Caco-2 (cell line): ENCODE measurements at regions not wholly inside any gene's neighbourhood (a gene's known extent, or its start where the extent isn't known, plus 50 kb on each side); places are given as distances from the start of the nearest gene placed in this dataset.

ENCODE experiments used
- BruUV-seq: library from RNA; stranded (reverse); fragments of 400-500 nt; replicated peaks from 2 replicates; lab custom pipeline; 2021; lab: Mats Ljungman, UMichigan
- CTCF ChIA-PET: fragments of 300-600 bp; sonication (Branson Sonifier 250); formaldehyde crosslinking; loops from one replicate; lab custom pipeline; 2022; ENCODE audit warnings: antibody characterized with exemption; lab: Charles Lee
- POLR2A ChIA-PET: fragments of 300-600 bp; sonication (Branson Sonifier 250); formaldehyde crosslinking; loops from one replicate; lab custom pipeline; 2022; ENCODE audit warnings: antibody characterized with exemption; lab: Charles Lee
- DNase-seq, 2 experiments: peaks; one replicate each; pipeline versions ENCODE4 v3.0.0 to v3.0.0-alpha.2; 2020 to 2022
- H3K27me3 ChIP-seq: replicated peaks from 2 replicates; pipeline ENCODE4 v1.6.0; 2011; ENCODE audit warnings: low read length; ENCODE audit not compliant: control insufficient read depth, insufficient read depth
- H3K36me3 ChIP-seq: 2 replicates; pipeline ENCODE4 v1.5.1; 2011; ENCODE audit warnings: low read length; ENCODE audit not compliant: control insufficient read depth, insufficient read depth
- H3K4me1 ChIP-seq: fragments of 250-450 bp; sonication (Bioruptor Pico); 2 replicates; pipeline ENCODE4 v1.5.1; 2020; ENCODE audit warnings: mild to moderate bottlenecking
- H3K4me3 ChIP-seq: 2 replicates; pipeline ENCODE4 v1.5.1; 2011; ENCODE audit warnings: low read depth, mild to moderate bottlenecking, control low read depth, low read length
- H3K9me3 ChIP-seq: fragments of 250-450 bp; sonication (Bioruptor Pico); 2 replicates; pipeline ENCODE4 v1.5.1; 2020; ENCODE audit warnings: mild to moderate bottlenecking, moderate library complexity
- H3K27ac Mint-ChIP-seq: one replicate; pipeline ENCODE4 v1.8.0; 2022; ENCODE audit warnings: mixed read lengths; ENCODE audit not compliant: unreplicated experiment
- H3K27me3 Mint-ChIP-seq: one replicate; pipeline ENCODE4 v1.8.0; 2022; ENCODE audit warnings: mixed read lengths; ENCODE audit not compliant: insufficient read depth, unreplicated experiment
- H3K36me3 Mint-ChIP-seq: one replicate; pipeline ENCODE4 v1.8.0; 2022; ENCODE audit warnings: mild to moderate bottlenecking, mixed read lengths; ENCODE audit not compliant: insufficient read depth, unreplicated experiment
- H3K4me1 Mint-ChIP-seq: one replicate; pipeline ENCODE4 v1.8.0; 2022; ENCODE audit warnings: low read depth, mixed read lengths; ENCODE audit not compliant: unreplicated experiment
- H3K4me3 Mint-ChIP-seq: one replicate; pipeline ENCODE4 v1.8.0; 2022; ENCODE audit warnings: mild to moderate bottlenecking, moderate library complexity, mixed read lengths; ENCODE audit not compliant: unreplicated experiment
- H3K9me3 Mint-ChIP-seq: one replicate; pipeline ENCODE4 v1.8.0; 2022; ENCODE audit warnings: mixed read lengths; ENCODE audit not compliant: unreplicated experiment
- CTCF ChIP-seq, 2 experiments: fragments of 200-600 bp in 1 of 2; IDR thresholded peaks; 1 replicate in 1 of 2; 2 replicates in 1 of 2; pipeline versions ENCODE4 v1.5.1 to v1.8.0; 2011 to 2022; ENCODE audit warnings: antibody characterized with exemption in 1 of 2, control low read depth in 1 of 2, inconsistent platforms in 1 of 2, low read depth in 1 of 2, low read length in 1 of 2, mild to moderate bottlenecking in 1 of 2, moderate library complexity in 1 of 2; ENCODE audit not compliant: insufficient read depth in 1 of 2, severe bottlenecking in 1 of 2, unreplicated experiment in 1 of 2
- intact Hi-C: fragments of 100-400 bp; cut with micrococcal nuclease; formaldehyde crosslinking; loops from one replicate; pipeline ENCODE4 v1.10.0; 2022; ENCODE audit not compliant: unreplicated experiment

GRCh38 chr5:106508894-106509293, 1161.8 kb downstream of the EFNA5 start:
- Mint-ChIP-seq H3K9me3 (no peaks in the 10 kb centered on the region), H3K36me3 (no peaks in the 10 kb centered on the region), H3K4me3 (no peak overlapping the region), H3K27me3 (no peaks in the 10 kb centered on the region), H3K4me1 (no peaks in the 10 kb centered on the region), H3K27ac (no peak overlapping the region)
- no peak overlapping the region for H3K4me3 ChIP-seq
- no peaks in the 10 kb centered on the region for H3K27me3 ChIP-seq
- no peaks in the 10 kb centered on the region for H3K9me3 ChIP-seq
- POLR2A ChIA-PET: no interaction called here
- CTCF ChIA-PET: no interaction called here
- no peaks in the 10 kb centered on the region for H3K4me1 ChIP-seq
- no TSS peak for BruUV-seq
- intact Hi-C loops: no loop called here
- H3K36me3 ChIP-seq: no peaks in the 10 kb centered on the region
- DNase-seq: no peak
- no peak for TF ChIP-seq CTCF (IDR thresholded peaks at IDR 0.05; ENCODE audit: insufficient read depth in 1 of 2, low read depth in 1 of 2, low read length in 1 of 2, severe bottlenecking in 1 of 2, unreplicated experiment in 1 of 2)

GRCh38 chr5:106493910-106494309, 1176.8 kb downstream of the EFNA5 start:
- ChIA-PET POLR2A (no interaction called here), CTCF (no interaction called here)
- Mint-ChIP-seq H3K9me3 (no peaks in the 10 kb centered on the region), H3K27me3 (peaks cover 3% of the 10 kb centered on the region), H3K36me3 (no peaks in the 10 kb centered on the region), H3K4me3 (no peak overlapping the region), H3K27ac (no peak overlapping the region), H3K4me1 (no peaks in the 10 kb centered on the region)
- BruUV-seq: no TSS peak
- DNase-seq: no peak
- no peaks in the 10 kb centered on the region for H3K4me1 ChIP-seq
- no peaks in the 10 kb centered on the region for H3K36me3 ChIP-seq
- no peak overlapping the region for H3K4me3 ChIP-seq
- no peak for TF ChIP-seq CTCF (IDR thresholded peaks at IDR 0.05; ENCODE audit: insufficient read depth in 1 of 2, low read depth in 1 of 2, low read length in 1 of 2, severe bottlenecking in 1 of 2, unreplicated experiment in 1 of 2)
- H3K27me3 ChIP-seq: no peaks in the 10 kb centered on the region
- intact Hi-C loops: no loop called here
- H3K9me3 ChIP-seq: no peaks in the 10 kb centered on the region

- no peak for DNase-seq
- Histone ChIP-seq H3K4me1 (no peaks in the 10 kb centered on the region), H3K36me3 (no peaks in the 10 kb centered on the region), H3K4me3 (no peak overlapping the region), H3K9me3 (no peaks in the 10 kb centered on the region), H3K27me3 (no peaks in the 10 kb centered on the region)
- Mint-ChIP-seq H3K9me3 (no peaks in the 10 kb centered on the region), H3K4me3 (no peak overlapping the region), H3K36me3 (no peaks in the 10 kb centered on the region), H3K4me1 (no peaks in the 10 kb centered on the region), H3K27ac (no peak overlapping the region), H3K27me3 (no peaks in the 10 kb centered on the region)
- CTCF ChIA-PET: no interaction called here
- no peak for TF ChIP-seq CTCF (IDR thresholded peaks at IDR 0.05; ENCODE audit: insufficient read depth in 1 of 2, low read depth in 1 of 2, low read length in 1 of 2, severe bottlenecking in 1 of 2, unreplicated experiment in 1 of 2)
- intact Hi-C loops: no loop called here
- no TSS peak for BruUV-seq
- POLR2A ChIA-PET: no interaction called here
These were observed 1181.7 kb downstream of the EFNA5 start for GRCh38 chr5:106489004-106489403.
